ENCODE measurements at regions not wholly inside any gene's neighbourhood (a gene's known extent, or its start where the extent isn't known, plus 50 kb on each side); places are given as distances from the start of the nearest gene placed in this dataset.
"Not testable (repeated sequence)": the region's sequence is repeated elsewhere in the genome, so short reads cannot be mapped to it uniquely, and the experiment has no call there.

DNA sequence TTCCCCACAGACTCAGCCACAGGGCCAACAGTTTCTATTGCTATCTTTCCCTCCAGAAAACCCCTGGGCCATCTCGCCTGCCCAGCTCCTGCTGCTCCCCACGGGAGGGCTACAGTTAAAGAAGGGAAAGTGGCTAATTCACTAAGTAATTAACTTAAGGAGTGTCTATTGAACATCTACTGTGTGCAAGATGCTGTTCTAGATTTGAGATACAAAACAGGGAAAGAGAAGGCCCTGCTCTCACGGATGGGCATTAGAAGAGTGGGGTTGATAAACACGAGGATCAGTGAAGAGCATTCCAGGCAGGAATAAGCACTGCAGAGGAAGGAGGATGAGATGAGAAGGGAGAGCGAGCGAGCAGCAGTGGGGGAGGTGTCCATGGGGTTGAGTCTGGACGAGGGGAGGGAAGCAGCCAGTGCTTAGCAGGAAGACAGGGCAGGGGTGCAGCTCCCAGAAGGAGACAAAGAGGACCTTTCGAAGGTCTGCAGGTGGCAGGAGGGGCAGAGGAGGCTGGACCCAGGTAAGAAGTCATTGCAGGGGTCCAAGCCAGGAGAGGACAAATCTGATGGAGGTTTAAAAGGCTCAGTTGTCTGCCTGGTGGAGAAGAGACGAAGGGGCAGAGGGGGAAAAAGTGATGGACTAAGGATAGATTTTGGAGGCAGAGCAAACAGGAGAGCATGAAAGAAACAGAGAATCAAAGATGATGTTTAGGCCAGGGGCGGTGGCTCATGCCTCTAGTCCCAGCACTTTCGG lies 64.7 kb downstream of the KLF15 start:
- DNase-seq (ENCODE audit: low spot score), result no peak

DNA sequence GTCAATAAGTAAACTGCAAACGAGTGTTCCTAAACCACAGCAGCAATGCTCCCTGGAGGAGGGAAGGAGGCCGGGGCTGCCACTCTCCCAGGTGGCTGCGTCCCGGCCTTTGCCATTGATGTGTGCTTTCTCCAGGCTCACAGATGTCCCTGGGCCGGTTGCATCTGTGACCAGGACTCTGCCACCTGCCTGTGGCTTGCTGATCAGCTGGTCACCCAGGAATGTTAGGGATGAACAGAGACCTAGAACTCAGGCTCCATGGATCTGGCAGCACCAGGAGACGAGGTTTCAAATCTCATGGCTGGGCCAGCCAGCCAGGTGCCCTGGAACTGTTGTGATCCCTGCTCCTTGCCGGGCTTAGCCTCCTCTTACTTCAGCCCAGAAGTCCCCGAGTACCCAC lies 65.7 kb downstream of the KLF15 start:
- no peak for DNase-seq (ENCODE audit: low spot score)

DNA sequence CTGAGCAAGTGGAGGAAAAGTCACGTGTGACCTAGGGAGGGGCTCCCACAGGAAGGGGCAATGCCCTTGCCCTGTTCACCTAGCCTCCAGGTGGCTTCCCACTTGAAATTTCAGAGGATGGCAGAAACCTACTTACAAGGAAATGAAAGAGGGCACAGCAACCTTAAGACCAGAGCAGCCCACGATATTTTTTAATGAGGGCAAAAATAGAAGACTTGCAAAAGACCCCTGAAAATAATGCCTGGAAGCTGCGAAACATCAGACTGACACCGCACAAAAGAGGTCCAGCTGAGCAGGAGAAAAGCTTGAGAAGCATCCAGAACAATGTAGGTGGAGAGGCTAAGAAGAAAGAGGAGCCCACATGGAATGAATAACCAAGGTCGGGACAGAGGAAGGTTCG lies 66.1 kb downstream of the KLF15 start:
- no peak for DNase-seq (ENCODE audit: low spot score)

DNA sequence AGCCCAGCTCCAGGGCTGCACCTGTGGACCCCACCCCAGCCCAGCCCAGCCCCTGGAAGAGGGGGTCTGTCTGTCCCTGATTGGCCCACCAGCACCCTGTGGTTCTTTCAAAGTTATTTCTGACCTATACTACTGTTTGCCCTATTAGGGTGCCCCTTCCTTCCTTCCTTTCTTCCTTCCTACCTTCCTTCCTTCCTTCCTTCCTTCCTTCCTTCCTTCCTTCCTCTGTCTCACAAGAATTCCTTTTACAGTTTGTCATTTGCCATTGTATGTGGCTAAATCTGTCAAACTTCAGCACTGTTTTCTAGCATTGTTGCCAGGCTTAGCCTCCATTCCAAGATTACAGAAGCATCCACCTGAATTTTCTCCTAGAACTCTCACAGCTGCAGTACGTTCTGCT lies 66.9 kb downstream of the KLF15 start:
- no peak for DNase-seq (ENCODE audit: low spot score)

DNA sequence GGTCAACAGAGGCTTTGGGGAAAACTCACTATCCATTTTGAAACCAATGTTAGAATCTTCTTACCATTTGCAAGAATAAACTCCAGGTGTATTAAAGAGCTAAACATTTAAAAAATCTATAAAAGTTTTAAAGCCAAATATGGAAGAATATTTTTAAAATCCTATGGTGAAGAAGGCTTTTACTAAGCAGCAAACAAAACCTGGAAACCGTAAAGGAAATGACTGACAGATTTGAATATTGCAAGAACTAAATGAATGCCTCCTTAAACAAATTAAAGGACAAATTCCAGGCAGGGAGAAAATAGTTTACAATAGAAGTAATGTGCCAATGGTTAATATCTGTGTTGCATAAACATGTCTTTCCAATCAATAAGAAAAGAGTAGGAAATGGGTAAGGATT lies 68.1 kb downstream of the KLF15 start:
- DNase-seq (ENCODE audit: low spot score), result no peak

DNA sequence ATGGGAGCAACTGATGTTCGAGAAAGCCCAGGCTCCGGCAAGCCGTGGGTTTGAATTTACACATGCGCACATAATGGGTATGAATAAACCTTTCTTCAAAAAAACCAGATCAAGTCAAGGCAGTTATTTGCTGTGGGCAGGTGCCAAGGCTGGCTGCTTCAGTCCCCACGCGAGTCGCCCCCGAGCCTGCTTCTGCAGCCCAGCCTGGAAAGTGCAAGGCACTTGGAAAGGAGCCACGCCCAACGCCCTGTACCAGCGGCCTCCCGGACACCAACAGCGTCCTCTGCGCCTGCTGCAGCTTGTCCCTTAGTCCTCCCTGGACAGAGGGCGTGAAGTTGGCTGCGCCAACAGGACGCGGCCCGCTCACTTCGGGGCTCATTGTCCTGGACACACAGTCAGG lies 68.9 kb downstream of the KLF15 start:
- DNase-seq (ENCODE audit: low spot score), result no peak

DNA sequence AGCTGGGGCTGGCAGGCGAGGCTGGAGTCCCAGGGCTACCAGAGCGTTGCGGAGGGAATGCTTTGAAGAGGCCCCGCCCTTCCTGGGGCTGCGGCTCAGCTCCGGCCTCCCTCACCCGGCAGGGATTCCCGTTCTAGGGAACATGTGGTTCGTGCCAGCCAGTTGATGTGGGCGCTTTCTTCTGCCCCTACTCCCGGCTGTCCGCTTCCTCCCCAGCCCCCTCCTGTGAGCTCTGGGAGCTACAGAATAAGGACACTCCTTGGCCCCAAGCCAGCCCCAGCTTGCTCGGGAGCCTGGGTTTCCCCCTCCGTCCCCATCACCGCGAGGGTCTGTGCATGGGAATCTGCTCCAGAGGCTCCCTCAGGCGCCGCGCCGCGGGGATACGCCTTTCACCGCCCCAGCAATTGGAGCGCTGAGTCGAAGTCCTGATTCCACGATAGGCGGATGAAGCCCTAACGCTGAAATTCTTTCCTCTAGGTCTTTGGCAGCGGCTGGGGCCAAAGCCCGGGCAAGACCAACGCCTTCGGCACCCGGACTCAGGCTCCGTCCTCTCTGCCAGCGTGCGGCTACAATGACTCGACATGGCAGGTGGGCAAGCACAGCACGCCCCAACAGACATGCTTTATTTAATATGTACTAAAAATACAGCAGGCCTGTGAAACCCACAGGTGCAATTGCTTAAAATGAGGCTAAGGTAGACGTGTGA lies 69.5 kb downstream of the KLF15 start:
- peak; percentile 79 for DNase-seq (ENCODE audit: low spot score)

DNA sequence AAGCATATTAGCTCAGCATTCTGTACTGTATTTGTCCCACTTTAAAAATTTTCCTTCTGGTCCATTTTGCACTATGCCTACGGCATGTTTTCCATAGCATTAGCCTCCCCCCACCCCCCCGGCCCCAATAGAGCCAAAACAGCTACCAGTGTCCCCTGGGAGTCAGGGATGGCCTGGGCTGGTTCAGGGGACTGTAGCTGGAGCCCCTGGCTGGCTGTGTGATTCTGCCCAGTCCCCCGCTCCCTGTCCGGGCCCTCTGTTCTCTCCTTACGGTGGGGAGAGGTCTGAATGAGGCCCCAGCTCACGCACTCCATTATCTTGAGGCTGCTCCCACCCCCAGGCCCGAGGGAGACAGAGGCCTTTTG lies 70.1 kb downstream of the KLF15 start:
- DNase-seq (ENCODE audit: low spot score), result no peak

DNA sequence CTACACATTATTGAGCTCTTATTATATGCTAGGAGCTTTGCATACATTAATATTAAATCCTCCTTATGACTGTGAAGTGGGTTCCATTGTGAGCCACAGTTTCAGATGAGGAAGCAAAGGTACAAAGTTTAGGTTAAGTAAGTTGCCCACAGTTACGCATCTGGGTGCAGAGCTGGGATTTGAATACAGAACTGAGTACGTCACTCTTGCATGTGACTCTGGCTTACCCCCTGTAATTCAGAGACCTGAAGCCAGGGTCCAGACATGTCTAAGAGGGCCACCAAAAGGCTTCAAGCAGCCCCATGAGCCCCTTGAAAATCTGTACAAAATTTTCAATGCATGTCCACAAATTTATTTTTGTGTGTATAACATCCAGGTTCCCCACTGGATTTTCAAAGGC lies 71.8 kb downstream of the KLF15 start:
- DNase-seq (ENCODE audit: low spot score), result no peak

DNA sequence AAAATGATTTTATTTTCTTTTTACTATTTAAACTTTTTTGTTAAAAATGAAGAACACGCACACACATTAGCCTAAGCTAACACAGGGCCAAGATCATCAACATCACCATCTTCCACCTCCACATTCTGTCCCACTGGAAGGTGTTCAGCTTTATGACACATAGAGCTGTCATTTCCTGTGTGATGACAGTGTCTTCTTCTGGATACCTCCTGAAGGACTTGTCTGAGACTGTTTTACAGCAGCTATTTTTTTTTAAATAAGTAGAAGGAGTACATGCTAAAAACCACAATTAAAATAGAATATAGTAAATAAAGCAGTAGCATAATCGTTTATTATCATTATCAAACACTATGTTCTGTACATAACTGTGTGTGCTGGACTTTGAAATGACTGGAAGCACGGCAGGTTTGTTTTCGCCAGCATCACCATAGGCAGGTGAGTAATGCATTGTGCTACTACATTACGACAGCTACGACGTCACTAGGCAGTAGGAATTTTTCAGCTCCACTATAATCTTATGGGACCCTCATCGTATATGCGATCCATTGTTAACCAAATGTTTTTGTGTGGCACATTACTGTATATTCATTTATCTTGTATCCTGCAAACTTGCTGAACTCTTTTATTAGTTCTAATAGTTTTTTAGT lies 72.8 kb downstream of the KLF15 start:
- DNase-seq (ENCODE audit: low spot score), result no peak

DNA sequence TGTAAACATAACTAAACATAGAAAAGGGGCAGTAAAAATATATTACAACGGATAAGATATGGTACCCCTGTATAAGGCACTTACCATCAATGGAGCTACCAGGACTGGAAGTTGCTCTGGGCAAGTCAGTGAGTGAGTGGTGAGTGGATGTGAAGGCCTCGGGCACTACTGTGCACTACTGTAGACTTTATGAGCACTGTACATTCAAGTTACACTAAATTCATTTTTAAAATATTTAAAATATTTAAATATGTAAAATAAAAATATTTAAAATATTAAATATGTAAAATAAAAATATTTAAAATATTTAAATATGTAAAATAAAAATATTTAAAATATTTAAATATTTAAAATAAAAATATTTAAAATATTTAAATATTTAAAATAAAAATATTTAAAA lies 73.6 kb downstream of the KLF15 start:
- DNase-seq (ENCODE audit: low spot score), result not testable (repeated sequence)

DNA sequence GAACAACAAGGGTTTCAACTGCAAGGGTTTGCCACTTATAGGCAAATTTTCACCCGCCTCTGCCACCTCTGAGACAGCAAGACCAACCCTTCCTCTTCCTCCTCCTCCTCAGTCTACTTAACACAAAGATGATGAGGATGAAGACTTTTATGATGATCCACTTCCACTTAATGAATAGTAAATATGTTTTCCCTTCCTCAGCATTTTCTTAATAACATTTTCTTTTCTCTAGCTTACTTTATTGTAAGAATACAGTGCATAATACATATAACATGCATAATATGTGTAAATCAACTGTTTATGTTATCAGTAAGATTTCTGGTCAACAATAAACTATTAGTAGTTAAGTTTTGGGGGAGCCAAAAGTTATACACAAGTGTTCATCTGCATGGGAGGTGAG lies 77.4 kb downstream of the KLF15 start:
- DNase-seq (ENCODE audit: low spot score), result no peak

DNA sequence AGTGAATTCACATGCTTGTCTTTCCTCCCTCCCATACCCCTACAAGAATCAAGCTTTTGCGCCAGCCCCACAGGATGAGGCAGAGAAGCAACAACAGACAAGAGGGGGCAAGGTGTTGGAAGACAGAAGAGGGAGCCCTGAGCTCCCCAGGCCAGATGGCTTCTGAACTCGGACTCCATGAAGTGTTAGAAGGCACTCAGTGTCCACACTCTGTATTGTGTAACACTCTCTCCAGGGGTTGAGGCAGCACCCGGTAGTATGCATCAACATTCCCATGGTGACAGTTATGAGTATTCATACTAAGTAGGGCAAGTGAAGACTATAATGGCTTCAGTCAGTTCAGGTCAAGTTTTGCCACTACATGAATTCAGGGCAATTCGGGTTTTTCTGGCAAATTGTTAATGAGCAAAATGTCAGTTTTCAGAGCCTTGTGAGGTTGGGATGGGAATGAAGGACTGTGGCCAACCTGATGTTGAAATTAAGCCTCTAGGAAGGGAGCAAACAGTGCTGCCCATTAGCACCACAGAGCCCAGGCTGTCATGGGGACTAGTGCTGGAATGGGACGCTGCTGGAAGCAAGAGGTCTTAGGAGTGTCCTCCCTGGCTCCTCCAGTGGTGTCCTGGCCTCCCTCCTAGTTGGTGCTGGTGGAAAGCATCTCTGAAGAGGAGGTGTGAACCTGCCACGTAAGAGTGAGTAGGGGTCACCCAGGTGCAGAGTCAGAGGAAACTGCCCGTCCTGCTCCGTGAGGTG lies 79.4 kb downstream of the KLF15 start:
- no peak for DNase-seq (ENCODE audit: low spot score)

DNA sequence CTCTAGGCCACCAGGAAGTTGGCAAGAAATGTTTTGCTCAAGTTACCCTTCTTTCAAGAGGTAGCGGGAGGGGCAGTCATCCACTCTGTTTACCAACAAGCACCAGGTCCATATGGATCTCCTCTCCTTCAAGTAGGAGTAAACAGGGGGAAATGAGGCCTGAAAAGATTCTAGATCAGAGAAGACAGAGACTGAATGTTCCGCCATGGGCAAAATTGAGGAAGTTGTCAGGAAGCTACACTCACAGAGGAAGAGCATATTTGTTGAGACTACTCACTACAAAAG lies 81.6 kb downstream of the KLF15 start:
- DNase-seq (ENCODE audit: low spot score), result no peak

DNA sequence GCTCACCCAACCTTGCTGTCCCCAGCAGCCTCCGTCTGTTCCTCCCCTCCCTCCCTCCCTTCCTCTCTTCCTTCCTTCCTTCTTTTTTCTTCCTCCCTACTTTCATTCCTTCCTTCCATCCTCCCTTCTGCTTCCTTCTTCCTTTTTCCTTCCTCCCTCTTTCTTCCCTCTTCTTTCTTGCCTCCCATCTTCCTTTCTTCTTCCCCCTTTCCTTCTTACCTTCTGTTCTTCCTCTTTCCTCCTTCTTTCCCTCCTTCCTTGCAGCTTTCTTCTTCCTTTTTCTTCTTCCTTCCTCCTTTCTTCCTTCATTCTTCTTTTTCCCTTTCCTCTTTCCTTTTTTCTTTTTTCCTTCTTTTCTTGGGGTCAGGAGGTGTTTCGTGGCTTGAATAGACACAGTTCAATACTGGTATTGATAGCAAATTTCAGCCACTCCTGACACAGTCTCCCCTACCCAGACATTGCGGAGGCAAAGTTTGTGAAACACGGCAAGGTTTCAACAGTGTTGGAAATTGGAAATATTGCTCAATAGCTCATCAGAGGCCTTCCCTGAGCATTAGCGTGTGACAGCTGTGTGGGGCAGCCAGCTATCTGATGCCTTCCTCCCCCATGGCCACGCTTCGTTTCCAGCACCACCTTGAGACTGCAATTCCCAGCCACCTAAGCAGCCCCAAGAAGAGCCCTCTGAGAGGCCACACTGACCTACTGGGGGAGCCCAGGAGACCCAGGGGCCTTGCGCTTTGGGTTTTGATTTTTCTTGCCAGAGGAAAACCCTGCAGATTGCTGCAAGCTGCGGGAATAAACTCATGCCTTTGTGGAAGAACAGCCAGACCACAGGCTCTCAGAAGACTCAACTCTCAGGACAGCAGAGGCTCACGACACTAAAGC lies 82.2 kb downstream of the KLF15 start:
- no peak for DNase-seq (ENCODE audit: low spot score)

DNA sequence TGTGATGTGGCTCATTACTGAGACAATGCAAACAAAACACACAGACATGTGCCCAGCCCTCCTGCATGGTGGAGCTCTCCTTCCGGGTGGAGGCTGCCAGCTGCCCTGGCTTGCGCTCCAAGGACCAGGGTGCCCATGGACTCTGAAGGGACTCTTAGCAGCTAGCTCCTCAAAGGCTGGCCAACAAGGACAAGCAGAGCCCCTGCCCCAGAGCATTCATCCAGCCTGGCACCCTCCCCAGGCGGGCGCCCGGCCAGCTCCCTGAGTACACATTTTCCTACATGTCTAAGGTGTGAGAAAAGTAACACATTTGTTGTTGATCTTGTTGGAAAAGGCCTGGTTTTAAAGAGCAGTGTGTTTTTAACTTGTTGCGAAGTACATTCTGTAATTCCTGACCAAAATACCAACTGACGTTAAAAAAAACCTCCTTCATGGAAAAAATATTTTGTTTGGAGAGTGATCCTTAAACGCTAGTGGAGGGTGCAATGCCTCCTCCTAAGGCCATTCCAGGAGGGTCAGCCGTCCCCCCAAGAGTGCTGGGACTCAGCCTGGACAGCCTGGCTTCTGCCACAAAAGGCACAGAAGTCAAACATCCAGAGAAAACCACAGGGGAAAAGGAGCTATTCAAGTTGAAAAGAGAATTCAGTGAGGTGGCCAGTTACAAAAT lies 86.9 kb downstream of the KLF15 start:
- peak; percentile 29 for DNase-seq (ENCODE audit: low spot score)

DNA sequence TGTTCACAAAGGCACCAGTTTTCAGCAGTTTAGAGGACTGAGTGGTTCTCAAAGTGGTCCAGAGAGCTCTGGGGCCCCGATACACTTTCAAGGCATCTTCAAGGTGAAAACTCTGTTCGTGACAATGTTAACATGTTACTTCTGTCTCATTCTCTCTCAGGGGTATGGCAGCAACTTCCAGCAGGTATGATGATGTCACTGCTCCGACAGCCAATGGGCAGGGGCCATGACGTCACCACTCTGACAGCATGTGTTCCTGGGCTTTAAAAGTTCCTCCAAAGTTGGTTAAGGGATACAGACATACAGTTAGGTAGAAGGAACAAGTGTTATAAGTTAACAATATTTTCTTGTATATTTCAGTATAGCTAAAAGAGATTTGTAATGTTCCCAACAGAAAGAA lies 87.9 kb downstream of the KLF15 start:
- no peak for DNase-seq (ENCODE audit: low spot score)

DNA sequence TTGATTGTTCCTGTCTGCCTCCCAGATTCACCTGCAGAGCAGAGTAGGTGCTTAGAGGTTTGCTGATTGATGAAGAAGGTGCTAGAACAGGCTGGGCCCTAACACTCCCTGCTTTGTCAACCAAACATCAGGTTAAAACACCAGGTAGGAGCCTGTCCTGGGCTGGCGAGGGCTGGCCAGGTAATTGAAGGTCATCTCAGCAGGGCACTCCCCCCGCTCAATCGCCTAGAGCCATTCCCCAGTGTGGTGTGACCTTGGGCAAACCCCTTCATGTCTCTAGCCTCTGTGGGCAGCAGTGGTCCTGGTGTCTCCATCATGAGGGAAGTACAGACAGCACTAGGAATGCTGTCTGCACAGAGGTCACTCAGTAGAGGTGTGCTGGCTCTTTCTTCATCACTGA lies 88.3 kb downstream of the KLF15 start:
- DNase-seq (ENCODE audit: low spot score), result no peak

DNA sequence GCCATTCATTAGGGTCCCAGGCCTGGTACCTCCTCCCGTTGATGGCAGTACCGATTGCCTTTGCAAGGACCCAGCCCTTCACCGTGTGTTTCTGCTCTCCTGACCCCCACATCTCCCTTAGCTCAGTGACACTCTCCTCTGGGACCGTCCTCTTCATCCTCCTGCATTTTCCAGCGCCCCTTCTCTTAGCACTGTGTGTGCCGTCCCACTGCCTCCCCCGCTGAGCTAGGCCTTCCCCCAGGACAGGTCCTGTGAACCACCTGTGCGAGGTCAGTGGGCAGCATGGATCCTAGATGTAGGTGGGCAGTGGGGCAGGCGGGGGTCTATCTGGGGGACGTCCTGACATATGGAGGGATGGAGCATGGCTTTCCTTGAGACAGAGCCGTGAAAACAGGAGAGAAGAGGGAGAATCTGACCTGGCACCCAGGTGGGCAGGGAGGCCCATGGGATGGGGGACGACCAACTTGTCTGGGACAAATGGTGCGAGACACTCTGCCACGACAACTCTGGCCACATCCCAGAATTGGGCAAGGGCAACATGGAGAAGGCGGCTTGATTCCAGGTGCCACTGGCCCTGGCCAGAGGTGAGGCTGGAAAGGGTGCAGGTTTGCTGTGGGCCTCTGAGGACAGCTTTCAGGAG lies 87.7 kb upstream of the ALDH1L1 start:
- DNase-seq (ENCODE audit: low spot score), result no peak

DNA sequence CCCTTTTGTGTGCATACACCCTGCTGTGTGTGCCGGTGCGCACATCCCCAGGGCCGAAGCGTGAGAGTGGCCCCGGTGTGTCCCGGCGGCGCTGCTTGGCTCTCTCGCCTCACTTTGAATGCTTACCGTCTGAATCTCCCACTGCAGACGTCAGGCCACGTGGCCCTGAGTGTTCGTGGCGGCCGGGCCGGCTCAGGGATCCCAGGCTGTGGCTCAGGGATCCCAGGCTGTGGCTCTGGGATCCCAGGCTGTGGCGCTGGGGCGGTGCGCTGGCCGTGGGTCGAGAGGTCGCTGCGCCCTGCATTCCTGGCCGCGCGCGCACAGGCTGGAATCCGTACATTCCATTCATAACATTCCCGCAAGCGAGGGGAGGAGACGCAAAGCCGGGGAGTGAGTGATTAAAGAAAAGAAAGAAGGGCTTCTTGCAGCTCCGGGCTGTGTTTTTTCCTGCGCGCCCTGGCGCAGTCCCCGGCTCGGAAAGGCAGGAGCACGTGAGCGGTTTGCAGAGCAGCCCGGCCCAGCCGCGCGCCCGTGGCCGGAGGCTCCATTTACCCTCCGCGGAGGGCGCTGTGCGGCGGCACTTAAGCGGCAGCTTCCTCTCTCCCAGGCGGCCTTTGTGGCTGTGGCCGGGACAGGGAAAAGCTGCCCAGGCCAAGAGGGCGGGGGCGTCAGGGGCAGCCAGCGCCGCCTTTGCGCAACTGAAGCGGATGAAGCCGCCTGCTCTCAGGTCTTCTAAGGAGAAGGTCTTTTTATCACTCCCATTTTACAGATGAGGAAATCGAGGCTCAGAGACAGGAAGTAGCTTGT lies 87.0 kb upstream of the ALDH1L1 start:
- peak; percentile 91 for DNase-seq (ENCODE audit: low spot score)
